Stimulated activated CD4-positive, alpha-beta T cell treated with anti-CD3 and anti-CD28 coated beads, Interleukin-15, amount 100 ng/mL, for 48 hours (primary cell): ENCODE measurements at regions not wholly inside any gene's neighbourhood (a gene's known extent, or its start where the extent isn't known, plus 50 kb on each side); places are given as distances from the start of the nearest gene placed in this dataset.
"Not testable (repeated sequence)": the region's sequence is repeated elsewhere in the genome, so short reads cannot be mapped to it uniquely, and the experiment has no call there.

Source experiments
- DNase-seq, 2 donors: peaks; one replicate each; pipeline ENCODE4 v3.0.0-alpha.2; 2020; ENCODE audit warnings: low read depth in 2 of 2

DNA sequence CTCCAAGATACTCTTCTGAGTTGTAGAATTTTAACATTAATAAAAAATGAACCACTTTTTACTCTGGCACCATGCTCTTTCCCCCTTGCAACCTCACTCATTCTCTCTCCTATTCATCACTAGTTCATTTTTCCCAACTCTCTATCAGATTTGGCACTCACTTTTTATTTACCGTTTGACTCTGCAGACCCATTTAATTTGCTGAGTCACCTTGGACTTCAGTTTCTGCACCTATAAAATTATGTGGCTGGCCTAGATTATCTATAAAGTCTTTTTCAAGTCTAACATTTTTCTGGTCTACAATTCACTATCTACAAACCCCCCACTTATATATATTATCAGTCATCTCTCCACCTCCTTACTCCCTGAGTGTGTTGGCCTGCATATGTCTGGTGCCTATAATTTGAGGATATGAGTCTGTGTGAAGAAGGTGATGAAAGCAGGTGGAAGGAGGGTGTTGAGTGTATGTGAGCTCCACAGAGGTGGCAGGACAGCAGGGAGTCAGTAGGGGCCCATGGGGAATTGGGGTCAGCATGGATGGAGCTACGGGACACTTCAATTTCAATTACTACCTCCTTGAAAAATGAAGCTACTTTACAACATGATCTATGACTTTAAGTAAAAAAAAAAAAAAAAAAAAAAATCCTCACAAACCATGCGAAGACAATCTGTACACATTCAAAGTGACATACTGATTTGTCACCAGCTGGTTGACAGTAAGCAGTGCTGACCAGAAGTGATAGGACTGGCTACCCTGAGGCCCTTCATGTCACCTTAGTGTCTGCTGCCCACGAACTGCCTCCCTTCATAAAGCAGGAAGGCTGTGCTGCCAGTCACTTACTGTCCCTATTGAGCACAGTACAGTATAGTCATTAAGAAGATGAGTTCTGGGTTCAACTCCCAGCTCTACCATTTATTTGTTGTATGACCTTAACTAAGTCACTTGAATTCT is 334.2 kb upstream of the IL12A start:
- no peak for DNase-seq

DNA sequence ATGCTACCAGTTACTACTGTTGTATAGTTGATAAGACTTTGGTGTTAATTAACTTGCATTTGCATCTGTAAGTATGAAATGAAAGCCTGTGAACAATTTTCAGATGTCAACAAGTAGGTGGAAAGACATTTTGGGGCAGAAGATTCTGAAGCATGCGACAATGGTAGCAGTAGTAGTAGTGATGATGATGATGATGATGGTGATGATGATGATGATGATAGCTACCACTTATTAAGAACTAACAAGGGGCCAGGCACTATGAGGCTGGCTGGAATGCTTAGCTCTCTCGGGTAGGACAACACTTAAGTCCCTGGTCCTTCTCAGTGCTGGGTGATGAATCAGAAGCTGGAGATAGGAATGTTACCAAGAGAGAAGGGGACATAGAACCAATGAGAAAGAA is 333.4 kb upstream of the IL12A start:
- DNase-seq: no peak

DNA sequence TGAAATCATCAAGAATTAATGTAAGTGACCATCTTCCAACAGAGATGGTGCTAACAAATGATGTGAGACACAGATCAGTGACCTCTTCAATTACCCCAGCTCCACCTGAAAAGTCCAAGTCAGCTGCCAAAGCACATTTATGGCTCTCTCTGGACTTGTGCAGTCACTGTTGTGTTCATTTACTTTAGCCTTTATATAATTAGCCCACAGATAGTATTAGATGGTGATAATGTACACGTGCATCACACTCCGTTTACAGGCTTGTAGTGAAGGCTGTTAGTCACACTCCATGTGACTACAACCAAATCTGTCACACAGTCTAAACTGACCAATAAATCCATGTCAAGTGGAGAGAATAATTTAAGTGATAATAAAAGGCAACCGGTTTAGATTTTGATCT is 331.5 kb upstream of the IL12A start:
- no peak for DNase-seq

DNA sequence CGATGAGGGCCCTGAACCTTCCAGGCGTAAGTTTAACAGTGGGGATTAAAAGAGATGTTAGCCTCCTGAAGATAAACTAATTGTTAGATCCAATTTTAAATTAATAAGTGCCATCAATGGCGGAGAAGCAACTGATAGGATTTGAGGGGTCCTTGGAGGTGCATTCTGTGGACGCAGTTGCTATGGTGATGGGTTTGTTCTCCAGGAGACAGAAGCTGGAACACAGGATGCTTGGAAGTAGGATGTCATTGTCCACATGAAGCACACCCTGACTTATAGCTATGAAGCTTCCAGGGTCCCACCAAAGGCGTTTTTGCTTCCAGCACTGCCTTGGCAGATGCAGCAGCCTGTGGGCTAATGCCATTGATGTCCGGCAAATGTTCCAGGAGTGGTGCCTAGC is 331.0 kb upstream of the IL12A start:
- DNase-seq: no peak

DNA sequence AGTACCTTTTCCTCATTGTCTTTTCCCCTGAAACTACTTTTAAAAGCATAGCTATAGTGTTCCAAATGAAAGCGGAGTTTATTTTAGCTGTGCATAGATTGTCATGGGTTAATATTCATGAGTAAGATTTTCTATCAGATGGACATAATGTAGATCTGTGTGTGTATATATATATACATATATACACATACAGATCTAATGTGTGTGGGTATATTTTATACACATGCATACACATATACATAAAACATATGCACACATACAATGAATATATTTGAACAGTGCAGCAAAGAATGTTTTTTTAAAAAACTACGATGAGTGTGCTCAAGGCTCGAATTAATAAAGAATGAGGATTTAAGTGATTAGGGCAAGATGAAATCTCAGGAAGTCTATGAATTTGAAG is 328.3 kb upstream of the IL12A start:
- no peak for DNase-seq

DNA sequence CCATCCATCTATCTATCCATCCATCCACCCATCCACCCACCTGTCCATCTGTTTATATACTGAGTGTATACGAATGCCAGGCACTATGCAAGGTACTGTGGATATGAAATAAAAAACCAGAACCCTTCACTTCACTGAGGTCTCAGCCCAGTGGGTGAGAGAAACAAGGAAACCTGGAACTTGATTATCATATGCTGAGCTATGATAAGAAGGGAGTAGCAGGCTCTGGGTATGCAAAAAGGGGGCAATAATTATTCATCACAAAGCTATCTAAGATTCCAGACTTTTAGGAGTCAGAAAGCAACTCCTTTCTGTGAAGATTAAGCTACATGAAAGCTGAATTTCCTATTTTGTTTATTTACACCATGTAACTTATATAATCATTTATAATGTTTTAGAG is 327.7 kb upstream of the IL12A start:
- no peak for DNase-seq

DNA sequence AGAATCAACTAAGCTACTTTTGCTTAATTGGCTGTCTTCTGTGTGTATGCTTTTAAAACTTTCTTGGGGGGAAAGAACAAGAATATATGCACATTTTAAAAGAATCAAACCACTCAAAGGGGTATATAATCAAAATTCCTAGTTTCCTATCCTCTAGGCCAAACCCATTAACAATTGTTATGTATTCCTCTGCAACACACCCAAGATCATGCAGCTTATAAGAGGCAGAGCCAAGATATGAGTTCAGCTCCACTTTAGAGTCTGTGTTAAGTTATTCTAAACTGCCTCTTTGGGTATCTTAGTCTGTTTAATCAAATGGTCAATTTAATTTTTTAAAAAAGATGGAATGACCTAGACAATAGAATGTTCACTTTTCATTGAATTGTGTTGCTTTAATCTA is 326.1 kb upstream of the IL12A start:
- DNase-seq: no peak

DNA sequence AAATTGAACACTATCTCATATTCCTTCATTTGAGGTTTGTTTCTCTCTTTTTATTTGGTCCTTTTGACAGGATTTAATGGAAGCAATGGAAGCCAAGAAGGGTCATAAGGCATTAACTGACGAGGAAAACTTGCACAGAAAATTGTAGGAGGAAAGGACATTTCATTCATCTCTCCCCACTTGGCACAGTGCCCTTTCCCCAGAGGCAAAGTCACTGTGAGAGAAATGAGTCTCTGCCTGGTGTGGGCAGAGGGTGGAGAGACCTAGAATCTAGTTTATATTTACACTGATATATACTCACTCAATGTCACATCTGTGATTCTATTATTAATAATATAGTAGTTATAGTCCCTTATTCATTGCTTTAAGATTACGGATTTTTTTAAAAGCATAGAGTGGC is 324.6 kb upstream of the IL12A start:
- DNase-seq: no peak

DNA sequence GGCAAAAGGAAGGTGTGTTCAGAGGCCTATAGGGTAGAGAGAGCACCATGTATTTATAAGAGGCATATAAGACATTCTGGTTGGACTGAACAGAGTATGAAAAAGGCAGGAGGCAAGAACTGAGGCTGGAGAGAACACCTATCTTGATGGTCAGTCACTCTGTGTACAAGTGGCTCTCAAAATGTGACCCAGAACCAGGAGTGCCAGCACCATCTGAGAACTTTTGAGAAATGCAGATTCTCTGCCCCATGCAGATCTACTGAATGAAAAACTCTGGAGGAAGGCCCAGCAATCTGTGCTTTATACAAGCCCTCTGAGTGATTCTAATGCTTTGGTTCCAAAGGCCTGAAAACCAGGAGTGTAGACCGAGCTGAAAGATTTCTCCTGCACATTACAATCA is 324.0 kb upstream of the IL12A start:
- no peak for DNase-seq

DNA sequence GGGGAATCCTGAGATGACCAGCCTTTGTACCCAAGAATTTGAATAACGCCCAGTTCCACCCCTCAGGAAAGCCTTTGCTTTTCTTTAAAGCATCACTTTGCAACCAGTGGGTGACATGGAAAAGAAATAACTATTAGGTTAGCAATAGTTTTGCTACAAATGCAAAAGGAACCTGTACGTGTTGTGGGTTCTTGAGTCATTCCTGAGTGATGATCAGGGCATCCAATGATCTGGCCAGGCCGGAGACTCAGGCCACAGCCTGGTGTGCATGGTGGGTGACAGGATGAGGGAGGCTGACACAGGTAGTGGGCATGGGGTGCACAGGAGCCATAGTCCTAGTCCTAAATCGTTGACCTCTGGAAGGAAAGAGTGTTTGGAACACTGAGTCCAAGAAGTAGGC is 321.4 kb upstream of the IL12A start:
- no peak for DNase-seq

DNA sequence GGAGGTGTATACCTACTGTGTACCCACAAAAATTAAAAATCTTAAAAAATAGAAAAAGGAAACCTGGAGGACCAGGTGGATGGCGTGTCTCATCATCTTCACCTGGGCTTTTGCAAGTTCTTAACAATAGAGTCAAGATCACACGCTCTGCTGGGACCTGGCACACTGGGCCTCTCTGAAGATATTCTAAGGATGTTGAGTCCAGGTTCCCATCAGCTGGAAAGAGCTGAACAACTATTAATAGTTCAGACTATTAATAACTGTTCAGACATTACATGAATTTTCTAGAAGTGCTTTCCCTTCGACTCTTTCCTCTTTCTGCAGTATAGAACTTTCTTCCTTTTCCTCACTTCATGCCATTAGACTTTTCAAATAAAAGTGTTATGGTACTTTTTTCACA is 320.2 kb upstream of the IL12A start:
- no peak for DNase-seq

DNA sequence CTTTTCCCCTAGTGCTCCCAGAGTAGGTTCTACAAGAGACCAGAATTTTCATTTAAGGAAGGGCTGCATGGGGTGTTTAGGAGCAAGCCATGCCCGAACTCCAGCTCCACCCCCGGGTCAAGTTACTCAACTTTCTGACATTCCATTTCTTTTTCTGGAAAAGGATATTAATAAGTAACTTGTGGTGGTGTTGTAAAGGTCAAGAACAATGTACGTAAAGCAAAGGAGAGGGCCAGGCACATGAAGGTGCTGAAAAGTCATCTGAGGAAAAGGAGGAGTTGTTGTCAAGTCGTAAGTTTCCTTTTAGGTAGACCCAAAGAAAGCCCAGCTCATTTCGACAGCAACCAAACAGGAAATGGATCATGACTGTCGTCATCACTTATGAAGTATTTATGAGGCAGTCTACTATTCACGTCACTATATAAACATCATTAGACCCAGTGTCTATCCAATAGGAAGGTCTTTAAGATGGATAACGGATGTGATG is 319.6 kb upstream of the IL12A start:
- no peak for DNase-seq

DNA sequence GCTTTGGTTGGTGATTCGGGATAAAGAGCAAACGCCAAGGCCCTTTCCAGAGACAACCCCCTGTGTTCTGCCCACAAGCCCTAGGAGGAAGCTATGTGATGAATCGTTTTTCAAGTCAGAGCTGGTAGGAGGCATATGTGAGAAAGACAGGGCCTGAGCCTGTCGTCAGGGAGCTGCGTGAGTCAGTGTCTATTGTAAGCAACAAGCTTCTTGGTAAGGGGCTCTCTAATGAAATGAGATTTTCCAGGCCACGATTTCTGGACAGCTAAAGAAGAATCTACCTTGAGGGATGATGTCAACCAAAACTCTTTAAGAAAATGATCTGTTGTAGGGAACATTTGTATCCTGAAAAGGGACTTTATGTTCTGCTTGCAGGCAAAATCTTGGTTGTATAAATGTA is 318.9 kb upstream of the IL12A start:
- no peak for DNase-seq

DNA sequence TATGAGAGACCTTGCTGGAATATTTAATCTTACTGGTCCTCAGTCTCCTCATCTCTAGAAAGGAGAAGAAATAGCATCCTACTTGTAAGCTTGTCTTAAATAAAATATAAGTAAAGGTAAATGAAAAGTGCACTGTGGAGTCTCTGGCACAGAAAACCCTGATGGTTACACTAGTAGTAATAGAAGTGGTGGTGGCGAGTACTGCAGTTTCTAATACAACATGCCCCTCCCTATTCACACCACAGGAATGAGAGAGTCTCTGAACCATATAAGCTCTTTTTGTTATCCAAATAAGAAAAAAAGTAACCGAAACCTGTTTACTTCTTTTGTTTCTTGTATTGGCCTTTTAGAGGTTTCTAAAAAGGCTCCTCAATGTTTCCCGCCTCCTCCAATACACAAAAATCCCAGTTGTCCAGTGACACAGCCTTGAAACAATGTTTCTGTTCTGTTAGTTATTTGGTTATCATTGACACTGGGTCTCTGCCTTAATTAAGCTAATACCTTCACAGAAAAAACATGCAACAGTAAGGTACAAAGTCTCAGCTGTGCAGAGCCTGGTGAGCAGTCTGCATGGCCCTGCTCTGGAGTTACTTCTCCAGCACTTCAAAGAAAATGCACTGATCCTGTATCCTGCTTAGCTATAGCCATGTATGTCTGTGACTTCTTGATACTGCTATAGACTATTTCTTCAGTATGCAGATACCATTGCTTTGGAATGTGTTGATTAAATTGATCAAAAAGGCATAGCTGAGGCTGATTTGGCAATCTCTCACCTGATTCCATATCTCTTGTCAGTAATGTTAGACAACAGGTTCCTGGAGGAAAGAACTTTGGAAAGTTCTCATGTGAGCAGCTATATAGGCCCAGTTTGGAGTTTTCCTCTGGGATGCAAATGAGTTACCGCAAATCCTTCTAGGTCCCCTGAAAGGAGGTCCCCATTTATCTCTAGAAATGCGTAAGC is 315.6 kb upstream of the IL12A start:
- no peak for DNase-seq

DNA sequence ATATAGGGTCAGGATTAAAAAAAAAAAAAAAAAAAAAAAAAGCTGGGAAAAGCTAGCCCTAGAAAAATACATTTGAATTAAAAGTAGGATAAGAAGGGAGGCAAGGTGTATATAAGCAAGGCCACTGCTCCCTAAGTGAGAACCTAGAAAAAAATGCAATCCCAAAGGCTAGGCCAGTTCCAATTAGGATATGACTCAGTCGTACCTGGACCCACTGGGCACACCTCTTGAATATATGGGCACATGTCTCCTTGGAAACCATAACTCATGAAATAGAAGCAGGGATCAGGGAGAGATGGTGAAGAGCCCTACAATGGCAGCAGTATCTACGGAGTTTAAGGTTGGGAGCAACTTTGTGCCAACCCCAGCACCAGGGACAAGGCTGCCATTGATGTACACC is 314.1 kb upstream of the IL12A start:
- DNase-seq: no peak

DNA sequence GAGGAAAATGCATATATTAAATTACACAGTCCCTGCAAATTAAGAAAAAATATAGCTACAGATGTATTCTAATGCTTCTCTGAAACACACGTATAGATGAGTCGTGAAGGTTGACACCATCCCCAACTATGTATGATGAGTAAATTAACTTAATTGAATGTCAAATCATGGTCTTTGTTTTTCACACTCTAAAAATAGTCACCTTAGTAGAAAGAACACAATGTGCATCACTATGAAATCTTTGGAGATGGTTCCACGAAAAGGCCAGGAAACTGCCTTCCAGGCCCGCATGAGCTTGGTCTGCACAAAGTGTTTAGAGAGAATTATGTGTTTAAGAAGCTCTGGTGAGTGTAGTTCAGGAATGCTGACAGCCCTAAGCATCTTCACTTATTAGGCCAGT is 313.4 kb upstream of the IL12A start:
- DNase-seq: no peak

DNA sequence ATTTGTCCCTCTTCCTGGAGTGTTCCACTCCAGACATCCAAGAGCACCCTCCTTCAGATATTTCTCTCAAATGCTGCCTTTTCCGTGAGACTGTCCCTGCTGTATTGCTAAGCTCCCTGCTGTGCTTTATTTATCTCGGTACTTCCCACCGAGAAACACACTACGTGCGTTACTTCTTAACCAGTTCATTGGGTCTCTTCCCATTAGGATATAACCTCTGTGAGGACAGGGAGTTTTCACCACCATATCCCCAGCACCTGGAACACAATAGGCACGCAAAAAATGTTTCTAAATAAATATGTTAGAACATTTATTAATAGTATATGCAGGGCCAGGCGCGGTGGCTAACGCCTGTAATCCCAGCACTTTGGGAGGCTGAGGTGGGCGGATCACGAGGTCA is 308.7 kb upstream of the IL12A start:
- no peak for DNase-seq

DNA sequence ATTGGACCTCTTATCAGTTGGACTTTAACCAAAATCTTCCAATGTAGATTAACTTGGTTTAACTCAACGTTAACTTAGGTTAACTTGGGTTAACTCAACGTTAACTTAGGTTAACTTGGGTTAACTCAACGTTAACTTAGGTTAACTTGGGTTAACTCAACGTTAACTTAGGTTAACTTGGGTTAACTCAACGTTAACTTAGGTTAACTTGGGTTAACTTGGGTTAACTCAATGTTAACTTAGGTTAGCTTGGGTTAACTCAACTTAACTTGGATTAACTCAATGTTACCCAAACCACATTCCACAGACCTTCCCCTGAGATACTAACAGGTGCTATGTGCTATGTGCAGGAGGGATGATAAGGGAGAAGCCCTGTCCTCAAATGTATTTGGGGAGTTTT is 306.9 kb upstream of the IL12A start:
- DNase-seq: not testable (repeated sequence)

DNA sequence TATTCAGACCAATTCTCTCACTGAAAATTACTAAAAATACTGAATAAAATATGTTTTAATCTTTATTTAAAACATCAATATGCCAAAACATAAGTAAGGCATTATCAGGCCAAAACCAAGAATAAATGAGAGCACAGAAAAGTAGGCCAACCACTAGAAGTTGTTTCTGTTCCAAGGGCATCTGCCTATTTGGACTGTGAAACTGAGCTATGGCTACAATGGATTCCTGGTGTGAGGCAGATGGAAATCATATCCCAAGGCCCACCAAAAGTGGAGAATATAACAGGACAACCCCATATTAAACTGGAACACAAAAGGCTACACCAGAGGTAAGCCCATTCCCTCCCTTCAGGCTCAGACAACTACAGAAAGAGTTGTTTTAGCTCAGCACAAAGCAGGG is 302.8 kb upstream of the IL12A start:
- no peak for DNase-seq

DNA sequence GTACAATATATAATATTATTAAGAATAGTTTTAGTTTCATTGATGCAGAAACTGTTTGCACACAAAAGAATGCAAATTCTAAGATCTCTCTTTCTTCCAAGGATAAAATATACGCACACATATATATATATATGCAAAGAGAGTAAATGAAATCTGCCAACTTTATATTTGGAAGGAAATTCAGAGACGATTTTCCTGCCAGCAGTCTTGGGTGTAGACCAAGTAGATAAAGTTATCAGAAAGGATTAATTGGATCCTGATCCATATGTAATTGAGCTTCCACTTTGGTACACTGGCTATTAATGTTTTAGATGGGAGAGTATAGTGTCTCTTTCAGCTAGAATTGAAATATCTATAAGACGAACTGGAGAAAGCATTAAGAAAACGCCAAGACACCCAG is 295.4 kb upstream of the IL12A start:
- no peak for DNase-seq

DNA sequence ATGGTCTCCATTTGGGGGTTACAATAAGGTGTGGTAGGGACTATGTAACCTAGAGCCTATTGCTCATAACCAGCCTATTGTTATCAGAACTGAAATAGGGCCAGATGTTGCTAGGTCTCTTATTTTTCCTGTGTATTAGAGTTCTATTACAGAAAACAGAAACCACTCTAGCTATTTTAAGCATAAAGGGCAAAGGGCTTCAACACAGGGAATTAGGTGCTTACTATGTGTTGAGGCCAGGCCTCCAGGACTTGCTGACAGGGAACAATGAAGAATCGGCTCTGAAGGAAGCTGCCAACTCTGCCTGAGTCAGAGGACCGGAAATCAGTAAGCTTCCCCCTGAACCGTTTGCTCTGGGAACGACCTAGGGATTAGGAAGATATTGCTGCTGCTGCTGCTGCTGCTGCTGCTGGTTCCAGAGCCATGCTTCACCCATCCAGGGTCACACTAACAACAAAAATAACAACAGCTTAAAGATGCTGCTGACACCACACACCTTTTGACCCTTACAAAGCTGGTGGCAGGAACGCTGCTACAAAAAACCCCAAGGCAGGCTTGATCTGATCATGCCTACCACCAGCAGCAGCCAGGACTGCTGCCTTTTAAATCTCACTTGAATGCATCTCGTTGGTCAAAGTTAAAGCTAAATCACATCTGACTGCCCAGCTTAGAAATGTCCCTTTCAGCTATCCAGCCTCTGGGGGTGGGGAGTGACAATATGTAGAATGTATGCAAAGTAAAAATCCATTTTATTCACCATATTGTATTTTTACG is 276.9 kb upstream of the IL12A start:
- DNase-seq: no peak

DNA sequence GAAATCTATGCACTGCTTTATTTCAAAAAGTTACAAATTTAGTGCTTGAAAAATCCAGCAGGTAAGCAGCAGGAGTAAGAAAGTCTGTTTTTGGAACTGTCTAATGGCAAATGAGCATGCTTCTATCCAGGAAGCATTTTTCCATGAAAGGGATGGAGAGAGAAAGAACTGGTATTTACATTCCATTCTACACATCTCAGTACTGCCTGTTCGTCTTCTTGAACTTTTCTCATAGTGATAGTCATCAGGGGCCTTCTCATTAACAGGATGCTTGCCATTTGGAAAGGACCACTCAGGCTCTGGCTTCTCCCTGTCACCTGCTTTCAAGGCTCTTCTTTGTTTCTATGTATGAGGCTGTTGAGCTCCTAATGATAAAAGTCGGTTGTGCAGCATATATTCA is 267.3 kb upstream of the IL12A start:
- no peak for DNase-seq
